ENCODE measurements at regions not wholly inside any gene's neighbourhood (a gene's known extent, or its start where the extent isn't known, plus 50 kb on each side); places are given as distances from the start of the nearest gene placed in this dataset.

GRCh38 chr4:66562276-66562806 is 892.1 kb upstream of the EPHA5 start:
- no peak for TF ChIP-seq CTCF (IDR thresholded peaks at IDR 0.05)
- no peak for TF ChIP-seq TAF1 (IDR thresholded peaks at IDR 0.05; ENCODE audit: borderline replicate concordance, low read depth, low read length)
- no peak for TF ChIP-seq RCOR1 (IDR thresholded peaks at IDR 0.05; ENCODE audit: low read length)
- TF ChIP-seq JUND (IDR thresholded peaks at IDR 0.05) = no peak
- TF ChIP-seq MAX (IDR thresholded peaks at IDR 0.05; ENCODE audit: low read depth) = no peak

All from SK-N-SH (cell line).